GM23338 (cell line): ENCODE measurements at regions not wholly inside any gene's neighbourhood (a gene's known extent, or its start where the extent isn't known, plus 50 kb on each side); places are given as distances from the start of the nearest gene placed in this dataset.

ENCODE experiments used
- ATAC-seq: fragments of 200-7000 bp; cut with Tn5 transposase; 3 replicates; pipeline ENCODE4 v1.9.1; 2020
- DNase-seq: peaks from one replicate; pipeline ENCODE4 v3.0.0-alpha.2; 2015; ENCODE audit warnings: low spot score
- H2AFZ ChIP-seq: fragments of 200-600 bp; sonication (generic); 2 replicates; pipeline ENCODE4 v1.8.0; 2016; ENCODE audit warnings: antibody characterized with exemption, mild to moderate bottlenecking, moderate library complexity
- H3F3A ChIP-seq: fragments of 200-600 bp; sonication (generic); replicated peaks from 2 replicates; pipeline ENCODE4 v1.8.0; 2017; ENCODE audit warnings: antibody characterized with exemption, mixed run types, low read depth
- H3K27ac ChIP-seq: fragments of 200-600 bp; sonication (generic); 2 replicates; pipeline ENCODE4 v1.6.1; 2016; ENCODE audit warnings: low read depth
- H3K27me3 ChIP-seq: fragments of 200-600 bp; sonication (generic); 2 replicates; pipeline ENCODE4 v1.8.0; 2016; ENCODE audit warnings: mild to moderate bottlenecking, mixed run types, moderate library complexity; ENCODE audit not compliant: insufficient read depth
- H3K36me3 ChIP-seq: fragments of 200-600 bp; sonication (generic); 2 replicates; pipeline ENCODE4 v1.8.0; 2016; ENCODE audit warnings: mild to moderate bottlenecking; ENCODE audit not compliant: insufficient read depth
- H3K4me1 ChIP-seq: fragments of 200-600 bp; sonication (generic); 2 replicates; pipeline ENCODE4 v1.8.0; 2016; ENCODE audit warnings: mild to moderate bottlenecking, moderate library complexity; ENCODE audit not compliant: insufficient read depth
- H3K4me2 ChIP-seq: fragments of 200-600 bp; sonication (generic); 2 replicates; pipeline ENCODE4 v1.7.1; 2017; ENCODE audit warnings: mixed run types
- H3K4me3 ChIP-seq: fragments of 200-600 bp; sonication (generic); 2 replicates; pipeline ENCODE4 v1.6.1; 2016; ENCODE audit warnings: mixed run types
- H3K79me2 ChIP-seq: fragments of 200-600 bp; sonication (generic); replicated peaks from 2 replicates; pipeline ENCODE4 v1.8.0; 2017; ENCODE audit warnings: mild to moderate bottlenecking; ENCODE audit not compliant: insufficient read depth
- H3K9me2 ChIP-seq: fragments of 200-600 bp; sonication (generic); 2 replicates; pipeline ENCODE4 v1.8.0; 2017; ENCODE audit not compliant: insufficient read depth
- H4K20me1 ChIP-seq: fragments of 200-600 bp; sonication (generic); replicated peaks from 2 replicates; pipeline ENCODE4 v1.8.0; 2017; ENCODE audit warnings: mild to moderate bottlenecking; ENCODE audit not compliant: insufficient read depth
- H3K27ac Mint-ChIP-seq: 2 replicates; pipeline ENCODE4 v1.8.0; 2020; ENCODE audit warnings: inconsistent platforms, mild to moderate bottlenecking, moderate library complexity, mixed read lengths
- H3K27me3 Mint-ChIP-seq: 3 replicates; pipeline ENCODE4 v1.8.0; 2022; ENCODE audit warnings: low read depth, mild to moderate bottlenecking, moderate library complexity, mixed read lengths, inconsistent platforms; ENCODE audit not compliant: insufficient read depth, poor library complexity
- H3K36me3 Mint-ChIP-seq: 3 replicates; pipeline ENCODE4 v1.8.0; 2021; ENCODE audit warnings: low read depth, mild to moderate bottlenecking, inconsistent platforms, moderate library complexity, mixed read lengths
- H3K4me1 Mint-ChIP-seq: 3 replicates; pipeline ENCODE4 v1.8.0; 2020; ENCODE audit warnings: mild to moderate bottlenecking, inconsistent platforms, mixed read lengths
- H3K4me3 Mint-ChIP-seq: 3 replicates; pipeline ENCODE4 v1.8.0; 2021; ENCODE audit warnings: moderate library complexity, mild to moderate bottlenecking, inconsistent platforms, mixed read lengths
- H3K9me3 Mint-ChIP-seq: 3 replicates; pipeline ENCODE4 v1.8.0; 2020; ENCODE audit warnings: moderate library complexity, mild to moderate bottlenecking, inconsistent platforms, mixed read lengths
- CREB1 ChIP-seq: fragments of 250-450 bp; sonication (Bioruptor Pico); IDR thresholded peaks from 2 replicates; pipeline ENCODE4 v1.5.0; 2020; ENCODE audit warnings: low read depth, mild to moderate bottlenecking, moderate library complexity
- CTCF ChIP-seq, 2 experiments: fragments of 200-600 bp in 1 of 2; sonication (generic) in 1 of 2; conservative IDR thresholded peaks; 2 replicates each; pipeline versions ENCODE4 v1.5.1 to v1.6.1; 2016 to 2017; ENCODE audit warnings: antibody characterized with exemption in 2 of 2, low read depth in 2 of 2, mild to moderate bottlenecking in 2 of 2, moderate library complexity in 1 of 2
- EZH2 ChIP-seq: fragments of 200-600 bp; sonication (generic); IDR thresholded peaks from one replicate; pipeline ENCODE4 v1.8.0; 2017; ENCODE audit warnings: antibody characterized with exemption, mild to moderate bottlenecking, low read depth; ENCODE audit not compliant: unreplicated experiment
- EZH2phosphoT487 ChIP-seq: fragments of 200-600 bp; sonication (generic); IDR thresholded peaks from one replicate; pipeline ENCODE4 v1.8.1; 2018; ENCODE audit warnings: antibody characterized with exemption; ENCODE audit not compliant: unreplicated experiment
- JUNB ChIP-seq: IDR thresholded peaks from one replicate; pipeline ENCODE4 v1.6.1; 2016; ENCODE audit warnings: antibody characterized with exemption; ENCODE audit not compliant: unreplicated experiment
- NANOG ChIP-seq: IDR thresholded peaks from 2 replicates; pipeline ENCODE4 v1.6.1; 2016; ENCODE audit warnings: antibody characterized with exemption, borderline replicate concordance
- POLR2AphosphoS5 ChIP-seq: IDR thresholded peaks from 2 replicates; pipeline ENCODE4 v1.6.1; 2016; ENCODE audit warnings: antibody characterized with exemption, low read depth
- STAT1 ChIP-seq: IDR thresholded peaks from one replicate; pipeline ENCODE4 v1.6.1; 2016; ENCODE audit warnings: antibody characterized with exemption; ENCODE audit not compliant: unreplicated experiment
- ZNF114 ChIP-seq: fragments of 250-450 bp; sonication (Bioruptor Pico); IDR thresholded peaks from 2 replicates; pipeline ENCODE4 v1.5.0; 2020; ENCODE audit warnings: mild to moderate bottlenecking, moderate library complexity
- ZNF331 ChIP-seq: fragments of 250-450 bp; sonication (Bioruptor Pico); IDR thresholded peaks from 2 replicates; pipeline ENCODE4 v1.5.0; 2020; ENCODE audit warnings: low read depth, mild to moderate bottlenecking, moderate library complexity
- TF ChIP-seq, protein P1 (sequence below): IDR thresholded peaks from 2 replicates; pipeline ENCODE4 v1.6.1; 2016; ENCODE audit warnings: antibody characterized with exemption
- TF ChIP-seq, protein P2 (sequence below): fragments of 250-450 bp; sonication (Bioruptor Pico); IDR thresholded peaks from 2 replicates; pipeline ENCODE4 v1.5.0; 2020; ENCODE audit warnings: mild to moderate bottlenecking, moderate library complexity
- TF ChIP-seq, protein P3 (sequence below): IDR thresholded peaks from one replicate; pipeline ENCODE4 v1.6.1; 2018; ENCODE audit warnings: antibody characterized with exemption; ENCODE audit not compliant: unreplicated experiment

DNA sequence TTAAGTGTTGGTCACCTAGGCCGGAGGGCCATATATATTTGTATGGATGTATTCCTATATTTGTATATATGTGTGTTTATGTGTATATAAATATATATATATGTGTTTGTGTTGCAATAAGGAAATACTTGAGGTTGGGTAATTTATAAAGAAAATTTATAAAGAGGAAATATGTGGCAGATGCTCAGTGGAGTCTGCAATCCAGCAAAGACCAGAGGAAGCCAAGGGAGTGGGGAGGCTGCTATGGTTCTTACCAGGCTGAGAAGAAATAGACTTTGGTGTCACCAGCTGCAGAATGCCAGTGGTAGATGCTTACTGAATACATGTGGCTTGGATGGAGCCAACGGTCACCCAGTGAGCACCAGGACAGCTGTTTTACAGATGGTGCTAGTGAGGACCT is 97.4 kb upstream of the ELOVL5 start:
- no peaks in the 10 kb centered on the region for H3F3A ChIP-seq
- no peaks in the 10 kb centered on the region for H3K79me2 ChIP-seq
- no peaks in the 10 kb centered on the region for H3K4me1 ChIP-seq
- H3K27me3 Mint-ChIP-seq = peaks cover 5% of the 10 kb centered on the region
- no peak overlapping the region for H3K27ac ChIP-seq
- H3K27me3 ChIP-seq = no peaks in the 10 kb centered on the region
- no peaks in the 10 kb centered on the region for H3K4me1 Mint-ChIP-seq
- no peak overlapping the region for H3K4me3 ChIP-seq
- H4K20me1 ChIP-seq = no peaks in the 10 kb centered on the region
- no peak overlapping the region for H2AFZ ChIP-seq
- no peak overlapping the region for H3K27ac Mint-ChIP-seq
- no peaks in the 10 kb centered on the region for H3K36me3 ChIP-seq
- H3K4me3 Mint-ChIP-seq = no peak overlapping the region
- peaks cover 3% of the 10 kb centered on the region; the same call in 2 of the 3 replicates for H3K9me3 Mint-ChIP-seq
- no peaks in the 10 kb centered on the region for H3K36me3 Mint-ChIP-seq
- TF ChIP-seq, protein P1, sequence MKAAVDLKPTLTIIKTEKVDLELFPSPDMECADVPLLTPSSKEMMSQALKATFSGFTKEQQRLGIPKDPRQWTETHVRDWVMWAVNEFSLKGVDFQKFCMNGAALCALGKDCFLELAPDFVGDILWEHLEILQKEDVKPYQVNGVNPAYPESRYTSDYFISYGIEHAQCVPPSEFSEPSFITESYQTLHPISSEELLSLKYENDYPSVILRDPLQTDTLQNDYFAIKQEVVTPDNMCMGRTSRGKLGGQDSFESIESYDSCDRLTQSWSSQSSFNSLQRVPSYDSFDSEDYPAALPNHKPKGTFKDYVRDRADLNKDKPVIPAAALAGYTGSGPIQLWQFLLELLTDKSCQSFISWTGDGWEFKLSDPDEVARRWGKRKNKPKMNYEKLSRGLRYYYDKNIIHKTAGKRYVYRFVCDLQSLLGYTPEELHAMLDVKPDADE = no peak
- no peak for TF ChIP-seq ZNF114 (CRISPR knock-in tag)
- no peak for TF ChIP-seq NANOG
- TF ChIP-seq JUNB = no peak
- no peak for TF ChIP-seq POLR2AphosphoS5
- TF ChIP-seq EZH2phosphoT487 = no peak
- TF ChIP-seq, protein P2, sequence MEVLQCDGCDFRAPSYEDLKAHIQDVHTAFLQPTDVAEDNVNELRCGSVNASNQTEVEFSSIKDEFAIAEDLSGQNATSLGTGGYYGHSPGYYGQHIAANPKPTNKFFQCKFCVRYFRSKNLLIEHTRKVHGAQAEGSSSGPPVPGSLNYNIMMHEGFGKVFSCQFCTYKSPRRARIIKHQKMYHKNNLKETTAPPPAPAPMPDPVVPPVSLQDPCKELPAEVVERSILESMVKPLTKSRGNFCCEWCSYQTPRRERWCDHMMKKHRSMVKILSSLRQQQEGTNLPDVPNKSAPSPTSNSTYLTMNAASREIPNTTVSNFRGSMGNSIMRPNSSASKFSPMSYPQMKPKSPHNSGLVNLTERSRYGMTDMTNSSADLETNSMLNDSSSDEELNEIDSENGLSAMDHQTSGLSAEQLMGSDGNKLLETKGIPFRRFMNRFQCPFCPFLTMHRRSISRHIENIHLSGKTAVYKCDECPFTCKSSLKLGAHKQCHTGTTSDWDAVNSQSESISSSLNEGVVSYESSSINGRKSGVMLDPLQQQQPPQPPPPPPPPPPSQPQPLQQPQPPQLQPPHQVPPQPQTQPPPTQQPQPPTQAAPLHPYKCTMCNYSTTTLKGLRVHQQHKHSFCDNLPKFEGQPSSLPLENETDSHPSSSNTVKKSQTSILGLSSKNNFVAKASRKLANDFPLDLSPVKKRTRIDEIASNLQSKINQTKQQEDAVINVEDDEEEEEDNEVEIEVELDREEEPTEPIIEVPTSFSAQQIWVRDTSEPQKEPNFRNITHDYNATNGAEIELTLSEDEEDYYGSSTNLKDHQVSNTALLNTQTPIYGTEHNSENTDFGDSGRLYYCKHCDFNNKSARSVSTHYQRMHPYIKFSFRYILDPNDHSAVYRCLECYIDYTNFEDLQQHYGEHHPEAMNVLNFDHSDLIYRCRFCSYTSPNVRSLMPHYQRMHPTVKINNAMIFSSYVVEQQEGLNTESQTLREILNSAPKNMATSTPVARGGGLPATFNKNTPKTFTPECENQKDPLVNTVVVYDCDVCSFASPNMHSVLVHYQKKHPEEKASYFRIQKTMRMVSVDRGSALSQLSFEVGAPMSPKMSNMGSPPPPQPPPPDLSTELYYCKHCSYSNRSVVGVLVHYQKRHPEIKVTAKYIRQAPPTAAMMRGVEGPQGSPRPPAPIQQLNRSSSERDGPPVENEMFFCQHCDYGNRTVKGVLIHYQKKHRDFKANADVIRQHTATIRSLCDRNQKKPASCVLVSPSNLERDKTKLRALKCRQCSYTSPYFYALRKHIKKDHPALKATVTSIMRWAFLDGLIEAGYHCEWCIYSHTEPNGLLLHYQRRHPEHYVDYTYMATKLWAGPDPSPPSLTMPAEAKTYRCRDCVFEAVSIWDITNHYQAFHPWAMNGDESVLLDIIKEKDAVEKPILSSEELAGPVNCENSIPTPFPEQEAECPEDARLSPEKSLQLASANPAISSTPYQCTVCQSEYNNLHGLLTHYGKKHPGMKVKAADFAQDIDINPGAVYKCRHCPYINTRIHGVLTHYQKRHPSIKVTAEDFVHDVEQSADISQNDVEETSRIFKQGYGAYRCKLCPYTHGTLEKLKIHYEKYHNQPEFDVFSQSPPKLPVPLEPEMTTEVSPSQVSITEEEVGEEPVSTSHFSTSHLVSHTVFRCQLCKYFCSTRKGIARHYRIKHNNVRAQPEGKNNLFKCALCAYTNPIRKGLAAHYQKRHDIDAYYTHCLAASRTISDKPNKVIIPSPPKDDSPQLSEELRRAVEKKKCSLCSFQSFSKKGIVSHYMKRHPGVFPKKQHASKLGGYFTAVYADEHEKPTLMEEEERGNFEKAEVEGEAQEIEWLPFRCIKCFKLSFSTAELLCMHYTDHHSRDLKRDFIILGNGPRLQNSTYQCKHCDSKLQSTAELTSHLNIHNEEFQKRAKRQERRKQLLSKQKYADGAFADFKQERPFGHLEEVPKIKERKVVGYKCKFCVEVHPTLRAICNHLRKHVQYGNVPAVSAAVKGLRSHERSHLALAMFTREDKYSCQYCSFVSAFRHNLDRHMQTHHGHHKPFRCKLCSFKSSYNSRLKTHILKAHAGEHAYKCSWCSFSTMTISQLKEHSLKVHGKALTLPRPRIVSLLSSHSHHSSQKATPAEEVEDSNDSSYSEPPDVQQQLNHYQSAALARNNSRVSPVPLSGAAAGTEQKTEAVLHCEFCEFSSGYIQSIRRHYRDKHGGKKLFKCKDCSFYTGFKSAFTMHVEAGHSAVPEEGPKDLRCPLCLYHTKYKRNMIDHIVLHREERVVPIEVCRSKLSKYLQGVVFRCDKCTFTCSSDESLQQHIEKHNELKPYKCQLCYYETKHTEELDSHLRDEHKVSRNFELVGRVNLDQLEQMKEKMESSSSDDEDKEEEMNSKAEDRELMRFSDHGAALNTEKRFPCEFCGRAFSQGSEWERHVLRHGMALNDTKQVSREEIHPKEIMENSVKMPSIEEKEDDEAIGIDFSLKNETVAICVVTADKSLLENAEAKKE = no peak
- TF ChIP-seq EZH2 = no peak
- TF ChIP-seq ZNF331 = no peak
- TF ChIP-seq STAT1 = no peak
- TF ChIP-seq CTCF (conservative IDR thresholded peaks at IDR 0.05; ENCODE audit: low read depth in 2 of 2) = no peak
- TF ChIP-seq, protein P3, sequence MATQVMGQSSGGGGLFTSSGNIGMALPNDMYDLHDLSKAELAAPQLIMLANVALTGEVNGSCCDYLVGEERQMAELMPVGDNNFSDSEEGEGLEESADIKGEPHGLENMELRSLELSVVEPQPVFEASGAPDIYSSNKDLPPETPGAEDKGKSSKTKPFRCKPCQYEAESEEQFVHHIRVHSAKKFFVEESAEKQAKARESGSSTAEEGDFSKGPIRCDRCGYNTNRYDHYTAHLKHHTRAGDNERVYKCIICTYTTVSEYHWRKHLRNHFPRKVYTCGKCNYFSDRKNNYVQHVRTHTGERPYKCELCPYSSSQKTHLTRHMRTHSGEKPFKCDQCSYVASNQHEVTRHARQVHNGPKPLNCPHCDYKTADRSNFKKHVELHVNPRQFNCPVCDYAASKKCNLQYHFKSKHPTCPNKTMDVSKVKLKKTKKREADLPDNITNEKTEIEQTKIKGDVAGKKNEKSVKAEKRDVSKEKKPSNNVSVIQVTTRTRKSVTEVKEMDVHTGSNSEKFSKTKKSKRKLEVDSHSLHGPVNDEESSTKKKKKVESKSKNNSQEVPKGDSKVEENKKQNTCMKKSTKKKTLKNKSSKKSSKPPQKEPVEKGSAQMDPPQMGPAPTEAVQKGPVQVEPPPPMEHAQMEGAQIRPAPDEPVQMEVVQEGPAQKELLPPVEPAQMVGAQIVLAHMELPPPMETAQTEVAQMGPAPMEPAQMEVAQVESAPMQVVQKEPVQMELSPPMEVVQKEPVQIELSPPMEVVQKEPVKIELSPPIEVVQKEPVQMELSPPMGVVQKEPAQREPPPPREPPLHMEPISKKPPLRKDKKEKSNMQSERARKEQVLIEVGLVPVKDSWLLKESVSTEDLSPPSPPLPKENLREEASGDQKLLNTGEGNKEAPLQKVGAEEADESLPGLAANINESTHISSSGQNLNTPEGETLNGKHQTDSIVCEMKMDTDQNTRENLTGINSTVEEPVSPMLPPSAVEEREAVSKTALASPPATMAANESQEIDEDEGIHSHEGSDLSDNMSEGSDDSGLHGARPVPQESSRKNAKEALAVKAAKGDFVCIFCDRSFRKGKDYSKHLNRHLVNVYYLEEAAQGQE = no peak
- no peak for TF ChIP-seq CREB1 (CRISPR knock-in tag)
- no peak overlapping the region for H3K4me2 ChIP-seq
- DNase-seq = no peak
- H3K9me2 ChIP-seq = no peaks in the 10 kb centered on the region
- ATAC-seq = no peak
